ENCODE measurements at regions not wholly inside any gene's neighbourhood (a gene's known extent, or its start where the extent isn't known, plus 50 kb on each side); places are given as distances from the start of the nearest gene placed in this dataset.
"Not testable (repeated sequence)": the region's sequence is repeated elsewhere in the genome, so short reads cannot be mapped to it uniquely, and the experiment has no call there.

- no peak for DNase-seq
Observed at GRCh38 chr7:121744319-121744718, 128.6 kb upstream of the PTPRZ1 start.

- DNase-seq = no peak
Observed at GRCh38 chr7:121741896-121742295, 131.1 kb upstream of the PTPRZ1 start.

GRCh38 chr7:121739465-121739864 lies 133.5 kb upstream of the PTPRZ1 start:
- no peak for DNase-seq

- no peak for DNase-seq
Observed at GRCh38 chr7:121730869-121731268, 142.1 kb upstream of the PTPRZ1 start.

- no peak for DNase-seq
Observed at GRCh38 chr7:121714559-121715303, 158.2 kb upstream of the PTPRZ1 start.

GRCh38 chr7:121712961-121713360 lies 160.0 kb upstream of the PTPRZ1 start:
- not testable (repeated sequence) for DNase-seq

GRCh38 chr7:121697731-121698316 lies 175.1 kb upstream of the PTPRZ1 start:
- no peak for DNase-seq

- DNase-seq = no peak
Observed at GRCh38 chr7:121696954-121697353, 176.0 kb upstream of the PTPRZ1 start.

- no peak for DNase-seq
Observed at GRCh38 chr7:121689749-121690148, 183.2 kb upstream of the PTPRZ1 start.

- no peak for DNase-seq
Observed at GRCh38 chr7:121681700-121682099, 191.3 kb upstream of the PTPRZ1 start.

- no peak for DNase-seq
Observed at GRCh38 chr7:121676168-121676567, 196.8 kb upstream of the PTPRZ1 start.

- not testable (repeated sequence) for DNase-seq
Observed at GRCh38 chr7:121674455-121674854, 198.5 kb upstream of the PTPRZ1 start.

GRCh38 chr7:121669144-121669543 lies 203.8 kb upstream of the PTPRZ1 start:
- no peak for DNase-seq

- no peak for DNase-seq
Observed at GRCh38 chr7:121666306-121666705, 206.7 kb upstream of the PTPRZ1 start.

GRCh38 chr7:121643320-121643719 lies 229.6 kb upstream of the PTPRZ1 start:
- DNase-seq = no peak

- no peak for DNase-seq
Observed at GRCh38 chr7:121639705-121640104, 233.3 kb upstream of the PTPRZ1 start.

- no peak for DNase-seq
Observed at GRCh38 chr7:121638286-121638685, 234.7 kb upstream of the PTPRZ1 start.

- no peak for DNase-seq
Observed at GRCh38 chr7:121634356-121634755, 238.2 kb upstream of the FAM3C start.

GRCh38 chr7:121633186-121633585 lies 237.1 kb upstream of the FAM3C start:
- DNase-seq = no peak

GRCh38 chr7:121624958-121625357 lies 228.8 kb upstream of the FAM3C start:
- no peak for DNase-seq

- no peak for DNase-seq
Observed at GRCh38 chr7:121623130-121623872, 227.2 kb upstream of the FAM3C start.

- no peak for DNase-seq
Observed at GRCh38 chr7:121621937-121622336, 225.8 kb upstream of the FAM3C start.

- no peak for DNase-seq
Observed at GRCh38 chr7:121620953-121621606, 225.0 kb upstream of the FAM3C start.

Measured in T-helper 2 cell (primary cell).